ENCODE measurements at regions not wholly inside any gene's neighbourhood (a gene's known extent, or its start where the extent isn't known, plus 50 kb on each side); places are given as distances from the start of the nearest gene placed in this dataset.

- no peak for DNase-seq (ENCODE audit: low read depth in 2 of 3, low spot score in 2 of 3)
Measured at GRCh38 chr11:19597876-19598275, 114.8 kb upstream of the NAV2 start.

DNA sequence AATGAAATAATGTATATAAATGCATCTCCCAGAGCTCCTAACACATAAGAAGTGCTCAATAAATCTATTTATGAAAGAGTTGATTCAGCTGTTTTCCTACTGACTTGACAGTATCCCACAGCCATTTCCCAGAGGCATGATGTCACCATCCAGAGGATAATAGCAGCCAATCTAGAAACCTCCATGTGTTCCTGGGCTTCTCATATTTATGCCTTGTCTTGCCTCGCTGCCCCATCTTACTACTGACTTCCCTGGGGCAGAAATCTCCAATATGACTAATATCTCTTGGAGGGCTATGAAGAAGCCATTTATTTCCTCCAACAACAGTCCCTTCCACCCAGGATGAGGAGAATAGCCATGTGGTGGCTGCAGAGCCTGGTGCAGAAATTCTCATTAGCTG lies 115.4 kb upstream of the NAV2 start:
- no peak for DNase-seq (ENCODE audit: low read depth in 2 of 3, low spot score in 2 of 3)

DNA sequence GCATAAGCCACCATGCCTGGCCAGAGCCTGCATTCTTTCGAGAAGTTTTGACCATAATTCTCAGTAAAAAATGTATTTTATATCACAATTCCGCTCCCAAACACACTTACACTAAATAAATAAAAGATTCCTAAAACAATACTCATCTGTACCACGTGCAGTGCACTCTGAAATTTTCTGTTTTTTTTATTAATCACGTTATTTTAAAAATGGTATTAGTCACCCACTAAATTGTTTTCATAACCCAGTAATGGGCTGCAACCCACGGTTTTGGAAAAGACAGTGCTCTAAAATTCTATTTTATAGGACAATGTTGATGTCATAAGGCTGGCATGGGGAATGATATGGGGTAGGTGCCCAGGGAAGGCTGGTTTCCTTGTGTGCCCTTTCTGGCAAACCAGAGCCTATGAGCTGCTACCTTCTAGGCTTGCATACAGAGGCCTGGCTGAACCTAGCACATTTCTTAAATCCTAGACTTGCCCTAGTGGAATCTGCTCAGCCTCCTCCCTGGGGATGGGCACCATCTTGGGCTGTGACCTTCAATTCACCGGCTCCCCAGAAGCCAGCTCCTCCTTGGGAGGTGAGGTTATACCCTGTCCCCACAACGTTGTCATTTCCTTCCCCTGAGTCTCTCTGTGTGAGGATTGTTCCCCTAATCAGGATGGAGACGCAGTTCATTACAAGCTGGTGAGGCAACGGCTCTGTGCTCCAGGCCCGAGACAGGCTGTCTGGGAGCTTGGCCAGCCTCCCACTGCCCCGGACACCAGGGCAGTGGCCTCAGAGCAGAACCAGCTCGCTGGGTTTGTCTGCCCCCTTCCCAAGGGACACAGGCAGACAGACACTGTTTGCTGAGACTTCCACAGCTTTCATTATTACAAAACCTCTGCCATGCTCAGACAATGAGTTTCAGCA lies 116.5 kb upstream of the NAV2 start:
- DNase-seq (ENCODE audit: low read depth in 2 of 3, low spot score in 2 of 3): peak in 1 of 3 donors; percentile 4

DNA sequence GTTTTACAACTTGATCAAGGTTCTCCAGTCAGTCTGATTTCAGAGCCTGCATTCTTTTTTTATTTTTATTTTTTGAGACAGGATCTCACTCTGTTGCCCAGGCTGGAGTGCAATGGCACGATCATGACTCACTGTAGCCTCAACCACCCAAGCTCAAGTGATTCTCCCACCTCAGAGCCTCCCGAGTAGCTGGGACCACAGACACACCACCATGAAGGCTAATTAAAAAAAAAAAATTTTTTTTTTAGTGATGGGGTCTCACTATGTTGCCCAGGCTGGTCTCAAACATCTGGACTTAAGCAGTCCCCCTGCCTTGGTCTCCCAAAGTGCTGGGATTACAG lies 117.2 kb upstream of the NAV2 start:
- DNase-seq (ENCODE audit: low read depth in 2 of 3, low spot score in 2 of 3): no peak

GRCh38 chr11:19594326-19594725 lies 118.3 kb upstream of the NAV2 start:
- no peak for DNase-seq (ENCODE audit: low read depth in 2 of 3, low spot score in 2 of 3)

DNA sequence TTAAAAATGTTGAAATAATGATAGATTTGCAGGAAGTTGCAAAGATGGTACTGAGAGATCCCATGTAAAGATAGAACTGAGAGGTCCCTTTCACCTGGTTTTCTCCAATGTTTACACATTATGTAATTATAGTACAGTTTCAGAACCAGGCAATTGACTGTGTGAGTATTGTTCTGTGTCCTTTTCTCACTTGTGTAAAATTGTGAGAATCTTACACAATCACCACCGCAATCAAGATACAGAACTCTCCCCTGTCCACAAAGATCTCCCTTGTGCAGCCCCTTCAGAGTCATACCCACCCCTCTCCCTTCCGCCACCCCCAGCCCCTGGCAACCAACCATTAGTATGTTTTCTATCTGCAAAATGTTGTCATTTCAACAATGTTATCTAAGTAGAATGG lies 119.8 kb upstream of the NAV2 start:
- no peak for DNase-seq (ENCODE audit: low read depth in 2 of 3, low spot score in 2 of 3)

- no peak for DNase-seq (ENCODE audit: low read depth in 2 of 3, low spot score in 2 of 3)
Measured at GRCh38 chr11:19589567-19590260, 122.9 kb upstream of the NAV2 start.

DNA sequence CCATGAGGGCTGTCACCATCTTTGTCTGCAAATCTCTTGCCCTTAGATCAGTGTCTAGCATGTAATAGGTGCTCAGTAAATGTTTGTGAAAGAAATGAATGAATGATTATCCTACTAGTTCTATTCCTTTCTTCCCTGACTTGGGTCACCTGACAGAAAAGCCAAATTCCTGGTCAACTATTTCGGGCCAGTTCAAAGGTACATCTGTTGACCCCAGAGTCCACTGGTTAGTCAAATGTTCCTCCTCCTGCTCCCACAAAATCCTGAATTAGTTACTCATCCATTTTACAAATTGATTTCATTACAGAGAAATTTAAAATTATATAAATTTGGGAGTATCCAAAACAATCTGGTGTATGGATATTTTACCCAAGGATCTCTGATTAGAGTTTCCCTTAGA lies 124.7 kb upstream of the NAV2 start:
- DNase-seq (ENCODE audit: low read depth in 2 of 3, low spot score in 2 of 3): no peak

DNA sequence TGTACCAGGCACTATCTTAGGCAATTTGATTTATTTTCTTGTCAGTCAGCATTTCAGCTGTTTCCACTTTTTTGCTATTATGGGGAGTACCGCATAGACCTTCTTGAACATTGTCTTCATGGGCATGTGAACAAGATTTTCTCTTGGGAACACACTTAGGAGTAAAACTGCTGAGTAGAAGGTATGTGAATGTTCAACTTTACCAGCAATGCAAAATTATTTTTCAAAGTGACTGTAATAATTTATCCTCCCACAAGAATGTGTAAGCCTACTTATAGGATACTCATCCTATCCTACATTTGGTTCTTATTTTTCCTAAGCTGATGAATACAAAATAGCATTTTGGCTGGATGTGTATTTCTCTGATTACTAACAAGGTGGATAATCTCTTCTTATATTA lies 132.0 kb upstream of the NAV2 start:
- DNase-seq (ENCODE audit: low read depth in 2 of 3, low spot score in 2 of 3): no peak

GRCh38 chr11:19579957-19580356 lies 132.7 kb upstream of the NAV2 start:
- no peak for DNase-seq (ENCODE audit: low read depth in 2 of 3, low spot score in 2 of 3)

- no peak for DNase-seq (ENCODE audit: low read depth in 2 of 3, low spot score in 2 of 3)
Measured at GRCh38 chr11:19578871-19579270, 133.8 kb upstream of the NAV2 start.

DNA sequence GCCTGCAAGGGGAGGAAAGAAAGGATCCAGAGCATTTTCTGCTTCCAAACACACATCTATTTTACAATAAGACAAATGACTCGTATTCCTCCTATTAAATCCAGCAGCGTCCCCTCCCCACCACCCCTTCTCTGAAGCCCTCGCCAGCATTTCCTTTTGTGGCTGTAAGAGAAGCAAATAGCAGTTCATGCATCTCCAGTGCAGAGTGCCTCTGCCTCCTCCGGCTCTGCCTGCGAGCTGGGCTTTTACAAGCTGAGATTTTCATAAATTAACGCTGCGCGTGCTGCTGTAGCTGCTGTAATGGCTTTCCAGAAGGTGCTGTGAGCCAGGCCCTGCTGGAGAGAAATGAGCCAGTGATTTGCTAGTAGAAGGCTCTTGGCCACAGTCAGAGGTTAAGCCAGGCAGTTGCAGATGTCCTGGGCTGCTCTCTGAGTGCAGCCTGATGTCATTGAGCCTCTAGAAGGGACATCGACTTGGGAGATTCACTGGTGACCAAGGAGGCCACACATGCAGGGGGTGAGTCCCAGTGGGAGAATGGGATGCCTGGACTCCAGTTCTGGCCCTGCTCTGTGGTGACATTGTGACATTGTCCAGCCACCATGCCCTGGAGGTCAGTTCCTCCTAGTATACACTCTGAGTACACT lies 134.5 kb upstream of the NAV2 start:
- peak in 1 of 3 donors; percentile 61 for DNase-seq (ENCODE audit: low read depth in 2 of 3, low spot score in 2 of 3)

DNA sequence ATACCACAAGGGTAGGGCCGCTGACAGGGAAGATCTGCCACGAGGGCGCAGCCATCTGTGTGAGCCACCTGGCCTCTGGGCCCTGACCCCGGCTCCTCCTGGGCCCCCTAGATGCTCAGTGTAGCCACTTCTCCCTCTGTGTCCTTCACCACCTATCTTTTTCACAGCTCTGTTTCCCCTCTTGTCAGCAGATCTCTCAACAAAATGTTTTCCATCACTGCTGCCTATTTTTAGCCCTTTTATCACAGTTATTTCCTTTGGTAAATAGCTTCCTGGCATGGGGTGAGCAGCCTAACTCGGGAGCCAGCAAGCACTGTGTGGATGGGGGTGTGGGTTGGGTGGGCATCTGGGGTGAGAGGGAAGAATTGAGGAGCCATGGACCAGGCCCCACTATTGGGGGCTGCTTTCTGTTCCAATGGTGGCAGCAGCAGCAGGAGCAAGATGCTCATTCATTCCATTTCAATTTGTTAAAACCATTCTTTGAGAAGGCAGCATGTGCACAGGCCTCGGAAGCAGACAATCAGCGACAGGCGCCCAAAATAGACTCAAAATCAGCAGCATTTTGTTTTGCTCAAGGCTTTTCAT lies 135.2 kb upstream of the NAV2 start:
- peak in 1 of 3 donors; percentile 26 for DNase-seq (ENCODE audit: low read depth in 2 of 3, low spot score in 2 of 3)

- DNase-seq (ENCODE audit: low read depth in 2 of 3, low spot score in 2 of 3): no peak
Measured at GRCh38 chr11:19576903-19577302, 135.7 kb upstream of the NAV2 start.

DNA sequence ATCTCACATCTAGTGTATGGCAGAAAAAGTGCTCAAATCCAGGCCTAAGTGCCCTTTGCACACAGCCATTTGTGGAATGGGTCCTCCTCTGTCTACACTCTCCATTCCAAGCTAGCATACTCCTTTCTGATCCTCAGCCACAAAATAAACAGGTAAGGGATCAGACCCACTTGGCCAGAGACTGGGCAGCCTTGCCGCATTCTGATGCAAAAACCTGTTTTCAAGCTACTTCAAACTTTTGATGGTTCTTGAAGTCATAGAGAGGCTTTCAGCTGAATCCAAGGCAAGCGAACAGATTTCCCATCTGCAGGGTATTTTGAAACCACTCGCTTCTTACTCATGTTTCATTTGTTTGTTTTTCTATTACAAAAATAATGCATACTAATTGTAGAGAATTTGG lies 136.6 kb upstream of the NAV2 start:
- DNase-seq (ENCODE audit: low read depth in 2 of 3, low spot score in 2 of 3): no peak

DNA sequence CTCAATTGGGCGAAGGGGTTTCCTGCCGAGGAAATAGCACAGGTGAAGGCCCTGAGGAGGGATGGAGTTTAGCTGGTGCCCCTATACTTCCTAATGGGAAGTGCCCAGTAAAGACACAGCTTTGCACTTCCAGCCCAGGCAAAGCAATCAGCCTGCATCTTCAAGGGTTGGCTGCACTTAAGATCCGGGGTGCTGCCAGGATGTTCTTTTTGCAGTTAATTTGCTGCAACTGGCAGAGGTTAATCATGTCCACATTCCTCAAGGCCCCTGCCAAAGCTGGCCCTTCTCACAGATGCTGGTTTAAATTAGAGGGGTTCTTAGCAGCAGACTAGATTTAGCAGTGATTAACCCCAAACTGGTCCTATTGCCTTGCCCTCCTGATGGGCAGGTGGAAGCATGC lies 137.7 kb upstream of the NAV2 start:
- DNase-seq (ENCODE audit: low read depth in 2 of 3, low spot score in 2 of 3): no peak

DNA sequence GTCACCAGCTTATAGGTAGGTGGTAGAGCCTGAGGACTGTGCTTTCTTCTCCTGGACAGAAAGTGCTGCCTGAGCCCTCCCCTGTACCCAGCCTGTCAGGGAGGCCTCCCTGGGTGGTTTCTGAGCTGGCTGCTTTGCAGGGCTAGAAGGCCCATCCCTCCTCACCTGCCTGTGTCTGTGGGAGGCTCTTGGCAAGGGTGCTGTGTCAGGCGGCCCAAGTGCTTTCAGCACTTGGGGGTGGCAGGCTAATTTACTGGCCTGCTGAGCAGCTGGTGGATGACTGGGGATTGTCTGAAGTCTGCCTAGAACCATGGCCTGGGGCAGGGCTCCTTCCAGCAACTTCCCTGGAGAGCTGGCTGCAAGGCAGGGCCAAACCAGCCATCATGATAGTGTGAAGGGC lies 139.0 kb upstream of the NAV2 start:
- no peak for DNase-seq (ENCODE audit: low read depth in 2 of 3, low spot score in 2 of 3)

DNA sequence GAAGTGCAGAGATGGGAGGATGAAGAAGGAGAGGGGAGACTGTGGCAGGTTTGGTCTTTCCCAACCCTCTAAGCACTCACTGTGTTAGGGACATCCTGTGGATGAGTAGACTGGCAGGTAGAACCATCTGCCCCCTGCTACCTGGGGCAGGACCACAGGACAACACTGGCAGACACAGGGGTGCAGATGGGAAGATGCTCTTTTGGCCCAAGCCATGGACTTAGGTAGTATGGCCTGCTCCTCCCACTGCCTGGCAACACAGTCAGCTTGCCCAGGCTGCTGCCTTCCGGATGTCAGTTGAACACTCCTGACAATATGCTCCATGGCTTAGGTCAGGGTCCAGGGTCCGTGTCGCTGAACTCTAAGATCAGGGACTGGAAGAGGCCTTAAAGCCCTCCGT lies 140.7 kb upstream of the NAV2 start:
- DNase-seq (ENCODE audit: low read depth in 2 of 3, low spot score in 2 of 3): no peak

- no peak for DNase-seq (ENCODE audit: low read depth in 2 of 3, low spot score in 2 of 3)
Measured at GRCh38 chr11:19570889-19571288, 141.7 kb upstream of the NAV2 start.

GRCh38 chr11:19567996-19568395 lies 144.6 kb upstream of the NAV2 start:
- no peak for DNase-seq (ENCODE audit: low read depth in 2 of 3, low spot score in 2 of 3)

DNA sequence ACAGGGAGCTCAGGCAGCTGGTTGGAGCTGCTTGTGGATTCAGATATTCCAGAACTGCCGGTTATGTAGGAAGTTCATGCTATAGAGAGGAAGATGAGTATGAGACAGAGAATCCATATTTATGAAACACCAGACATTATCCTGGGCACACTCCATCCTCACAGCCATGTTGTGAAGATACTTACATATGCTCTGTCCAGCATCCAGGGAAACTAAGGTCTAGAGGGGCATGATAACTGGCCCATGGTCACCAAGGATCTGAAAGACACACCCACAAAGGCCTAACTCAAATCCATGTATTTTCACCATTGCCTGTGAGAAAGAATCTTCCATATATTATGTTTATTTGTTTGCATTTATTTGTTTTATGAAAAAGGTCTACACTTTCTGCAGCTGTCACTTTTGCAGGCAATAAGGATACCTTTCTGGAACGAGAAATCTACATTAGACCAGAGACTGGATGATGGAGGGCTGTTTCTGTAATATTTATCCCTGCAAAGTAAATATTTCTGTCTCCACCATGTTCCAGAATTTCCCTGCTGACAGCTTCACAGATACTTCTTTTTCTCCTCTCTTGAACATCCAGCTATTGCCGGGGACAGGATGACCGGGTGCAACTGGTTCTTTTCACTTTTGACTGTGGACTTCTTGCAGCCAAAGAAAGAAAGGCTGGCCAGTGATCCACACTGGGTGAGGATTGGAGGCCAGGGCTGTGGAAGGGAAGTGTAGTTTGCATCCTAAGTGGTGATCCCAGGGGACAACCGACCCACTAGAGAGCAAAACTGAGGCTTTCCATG lies 145.9 kb upstream of the NAV2 start:
- no peak for DNase-seq (ENCODE audit: low read depth in 2 of 3, low spot score in 2 of 3)
